ENCODE measurements at regions not wholly inside any gene's neighbourhood (a gene's known extent, or its start where the extent isn't known, plus 50 kb on each side); places are given as distances from the start of the nearest gene placed in this dataset.

- H2AFZ ChIP-seq, result no peak overlapping the region
- no peak overlapping the region for H3K9ac ChIP-seq
- H3K27me3 ChIP-seq (ENCODE audit: control insufficient read depth, insufficient read depth, low read length), result no peaks in the 10 kb centered on the region
- no peaks in the 10 kb centered on the region for H3K4me1 ChIP-seq
- no peak overlapping the region for H3K27ac ChIP-seq
- no peaks in the 10 kb centered on the region for H3K9me3 ChIP-seq (ENCODE audit: control insufficient read depth, low read length)
- no peak overlapping the region for H3K4me2 ChIP-seq (ENCODE audit: low read length)
- no peak overlapping the region for H3K4me3 ChIP-seq (ENCODE audit: low read depth, low read length)
- H3K36me3 ChIP-seq (ENCODE audit: control insufficient read depth, insufficient read depth, low read length), result no peaks in the 10 kb centered on the region
- no peaks in the 10 kb centered on the region for H3K79me2 ChIP-seq
- TF ChIP-seq CTCF (IDR thresholded peaks at IDR 0.05), result no peak
Measured at GRCh38 chr21:34198231-34199120, 125.1 kb downstream of the MRPS6 start.

- Histone ChIP-seq H3K36me3 (ENCODE audit: control insufficient read depth, insufficient read depth, low read length) (no peaks in the 10 kb centered on the region), H3K27me3 (ENCODE audit: control insufficient read depth, insufficient read depth, low read length) (no peaks in the 10 kb centered on the region), H3K4me2 (ENCODE audit: low read length) (no peak overlapping the region), H2AFZ (no peak overlapping the region), H3K4me1 (no peaks in the 10 kb centered on the region), H3K4me3 (ENCODE audit: low read depth, low read length) (no peak overlapping the region), H3K9me3 (ENCODE audit: control insufficient read depth, low read length) (no peaks in the 10 kb centered on the region), H3K79me2 (no peaks in the 10 kb centered on the region), H3K27ac (no peak overlapping the region), H3K9ac (no peak overlapping the region)
- no peak for TF ChIP-seq CTCF (IDR thresholded peaks at IDR 0.05)
Measured at GRCh38 chr21:34199121-34199910, 125.9 kb downstream of the MRPS6 start.

GRCh38 chr21:34200288-34200905 is 127.0 kb downstream of the MRPS6 start:
- H3K27ac ChIP-seq, result no peak overlapping the region
- no peak overlapping the region for H3K4me2 ChIP-seq (ENCODE audit: low read length)
- no peaks in the 10 kb centered on the region for H3K79me2 ChIP-seq
- H3K36me3 ChIP-seq (ENCODE audit: control insufficient read depth, insufficient read depth, low read length), result no peaks in the 10 kb centered on the region
- H3K9ac ChIP-seq, result no peak overlapping the region
- H3K4me1 ChIP-seq, result no peaks in the 10 kb centered on the region
- TF ChIP-seq CTCF (IDR thresholded peaks at IDR 0.05), result no peak
- no peaks in the 10 kb centered on the region for H3K27me3 ChIP-seq (ENCODE audit: control insufficient read depth, insufficient read depth, low read length)
- H2AFZ ChIP-seq, result no peak overlapping the region
- no peak overlapping the region for H3K4me3 ChIP-seq (ENCODE audit: low read depth, low read length)
- no peaks in the 10 kb centered on the region for H3K9me3 ChIP-seq (ENCODE audit: control insufficient read depth, low read length)

- Histone ChIP-seq H3K9ac (no peak overlapping the region), H3K4me1 (no peaks in the 10 kb centered on the region), H2AFZ (peak overlapping the region; percentile 79), H3K79me2 (no peaks in the 10 kb centered on the region), H3K36me3 (ENCODE audit: control insufficient read depth, insufficient read depth, low read length) (no peaks in the 10 kb centered on the region), H3K27ac (no peak overlapping the region), H3K9me3 (ENCODE audit: control insufficient read depth, low read length) (no peaks in the 10 kb centered on the region), H3K27me3 (ENCODE audit: control insufficient read depth, insufficient read depth, low read length) (no peaks in the 10 kb centered on the region), H3K4me2 (ENCODE audit: low read length) (no peak overlapping the region), H3K4me3 (ENCODE audit: low read depth, low read length) (no peak overlapping the region)
- no peak for TF ChIP-seq CTCF (IDR thresholded peaks at IDR 0.05)
Measured at GRCh38 chr21:34201001-34201400, 127.6 kb downstream of the MRPS6 start.
